Ecto neural progenitor cell (in vitro differentiated cells): ENCODE measurements at regions not wholly inside any gene's neighbourhood (a gene's known extent, or its start where the extent isn't known, plus 50 kb on each side); places are given as distances from the start of the nearest gene placed in this dataset.
"Not testable (repeated sequence)": the region's sequence is repeated elsewhere in the genome, so short reads cannot be mapped to it uniquely, and the experiment has no call there.

Source experiments
- DNase-seq: peaks from one replicate; pipeline ENCODE4 v3.0.0-alpha.2; 2018; ENCODE audit warnings: low spot score

DNA sequence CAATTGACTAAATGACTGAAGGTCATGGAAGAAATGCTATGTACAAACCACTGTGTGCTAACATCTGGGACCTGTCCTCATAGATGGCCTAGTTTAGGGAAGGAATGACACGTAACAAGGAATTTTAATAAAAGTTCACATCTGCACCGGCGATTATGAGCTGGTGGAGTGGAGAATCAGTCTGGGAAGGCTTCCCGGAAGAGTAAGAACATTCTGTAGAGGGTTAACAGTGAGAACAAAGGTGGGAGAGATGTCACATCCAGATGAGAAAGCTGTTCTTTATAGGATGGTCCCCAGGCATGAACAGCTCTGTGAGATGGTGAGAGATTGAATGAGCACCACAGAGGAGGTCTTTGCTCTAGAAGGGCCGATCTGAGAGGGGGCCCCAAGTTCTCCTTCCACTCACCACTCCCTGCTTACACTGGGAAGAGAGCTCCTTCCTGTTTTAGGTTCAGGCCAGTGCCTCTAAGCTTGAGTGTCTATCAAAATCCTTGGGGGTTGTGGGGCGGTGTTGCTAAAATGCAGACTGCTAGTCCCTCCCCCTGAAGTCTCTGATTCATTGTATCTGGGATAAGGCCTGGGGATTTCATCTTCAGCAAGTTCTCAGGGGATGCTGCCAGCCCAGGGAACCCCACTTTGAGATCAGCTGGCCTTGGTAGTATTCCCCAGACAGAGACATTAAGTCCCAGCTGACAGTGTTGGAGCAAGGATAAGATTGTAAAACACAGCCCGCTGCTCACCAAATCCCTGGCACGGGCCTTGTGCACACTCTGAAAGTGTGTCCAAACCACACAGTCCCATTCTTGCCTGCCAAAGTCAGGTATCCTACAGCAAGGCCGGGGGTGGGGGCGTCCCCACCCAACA, 294.7 kb upstream of the MAF start:
- DNase-seq: no peak

DNA sequence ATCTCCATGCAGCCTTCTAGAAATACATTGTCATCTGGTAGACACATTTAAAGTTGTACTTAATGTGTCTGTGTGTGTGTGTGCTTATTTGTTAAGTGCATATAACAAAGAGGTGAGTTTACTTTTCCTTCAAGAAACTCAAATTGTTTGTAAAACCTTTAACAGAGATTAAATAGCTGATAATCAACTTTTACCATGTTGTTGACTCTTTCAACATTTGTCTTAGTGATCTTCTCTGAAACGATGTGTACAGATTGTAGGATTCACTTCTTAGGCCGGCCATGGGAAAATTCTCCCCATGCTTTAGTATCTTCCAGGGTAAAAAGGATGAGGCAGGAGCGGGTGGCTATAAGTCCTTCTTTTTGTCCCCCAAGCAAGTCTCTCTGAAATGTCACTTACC, 292.9 kb upstream of the MAF start:
- no peak for DNase-seq

DNA sequence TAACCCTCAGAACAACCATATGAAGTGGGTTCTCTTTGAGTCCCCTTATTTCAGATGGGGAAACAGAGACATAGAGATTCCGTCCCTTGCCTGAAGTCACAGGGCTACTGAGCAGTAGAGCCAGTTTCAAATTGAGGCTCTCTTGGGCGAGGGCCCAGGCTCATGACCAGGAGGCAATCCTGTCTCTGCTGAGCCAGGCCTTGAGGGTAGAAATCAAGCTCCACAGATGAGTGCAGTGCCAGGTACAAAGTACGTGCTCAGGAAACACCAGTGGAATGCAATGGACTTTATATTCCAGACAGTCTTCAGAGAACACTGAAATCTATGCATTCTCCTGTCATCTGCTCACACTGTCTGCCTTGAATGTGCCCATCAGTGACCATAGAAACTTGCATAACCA, 291.7 kb upstream of the MAF start:
- no peak for DNase-seq

DNA sequence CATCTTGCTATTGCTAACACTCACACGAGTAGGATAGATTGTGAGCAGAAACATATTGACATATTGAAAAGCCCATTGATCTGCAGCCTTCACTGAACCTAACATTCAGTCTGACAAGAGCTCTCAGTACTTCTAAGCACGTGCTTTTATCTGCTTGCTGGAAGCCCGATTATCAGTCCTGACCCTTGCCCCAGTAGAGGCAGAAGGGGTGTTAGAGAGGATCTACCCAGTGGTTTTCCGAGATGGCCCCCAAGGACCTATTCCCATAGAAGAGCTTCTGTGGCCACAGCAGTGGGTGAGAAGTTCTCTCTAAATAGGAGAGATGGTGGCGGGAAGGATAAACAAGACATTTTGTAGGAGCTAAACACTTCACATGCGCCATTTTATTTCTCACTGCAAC, 290.9 kb upstream of the MAF start:
- no peak for DNase-seq

DNA sequence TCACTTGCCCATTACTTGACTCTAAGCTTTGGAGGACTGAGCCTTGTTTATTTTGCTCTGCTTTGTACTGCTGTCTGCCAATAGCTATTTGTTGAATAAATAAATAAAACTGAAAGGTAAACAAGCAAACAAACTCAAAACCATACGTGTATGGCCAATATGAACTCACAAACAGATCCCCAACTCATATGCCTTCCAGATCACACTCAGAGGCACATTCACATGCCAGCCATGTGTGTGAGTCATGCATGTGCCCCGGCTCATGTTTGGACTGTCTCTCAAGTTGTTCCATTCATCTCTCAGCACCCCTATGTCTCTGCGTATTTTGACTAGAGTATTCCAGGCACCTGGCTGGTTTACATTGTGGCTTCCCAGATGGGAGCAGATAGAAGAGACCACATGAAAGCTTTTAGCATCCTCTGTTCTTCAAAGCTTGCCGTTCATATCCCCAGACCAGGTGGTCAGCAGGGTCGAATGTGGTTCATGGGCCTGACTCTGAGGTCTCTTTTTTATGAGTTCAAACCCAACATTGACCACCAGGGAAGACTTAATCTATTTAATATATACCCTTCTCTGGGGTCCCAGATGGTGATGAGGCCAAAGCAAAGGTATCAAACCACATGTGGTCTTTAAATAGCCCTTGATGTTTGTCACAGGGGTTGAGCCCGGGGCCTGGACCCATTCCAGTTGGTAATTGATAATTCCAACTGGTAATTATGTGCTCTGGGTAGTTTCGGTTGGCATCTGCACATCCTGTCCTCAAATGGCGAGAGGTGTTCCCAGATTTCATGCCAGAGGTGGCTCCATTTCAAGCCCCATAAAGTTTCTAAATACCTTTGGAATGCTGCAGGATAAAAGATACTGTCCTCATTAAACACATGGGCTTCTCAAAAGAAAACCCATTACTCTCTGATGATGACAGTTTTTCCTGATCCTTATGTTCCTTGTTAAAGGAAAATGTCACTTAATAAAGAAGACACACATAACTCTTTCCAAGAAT, 287.3 kb upstream of the MAF start:
- DNase-seq: no peak

DNA sequence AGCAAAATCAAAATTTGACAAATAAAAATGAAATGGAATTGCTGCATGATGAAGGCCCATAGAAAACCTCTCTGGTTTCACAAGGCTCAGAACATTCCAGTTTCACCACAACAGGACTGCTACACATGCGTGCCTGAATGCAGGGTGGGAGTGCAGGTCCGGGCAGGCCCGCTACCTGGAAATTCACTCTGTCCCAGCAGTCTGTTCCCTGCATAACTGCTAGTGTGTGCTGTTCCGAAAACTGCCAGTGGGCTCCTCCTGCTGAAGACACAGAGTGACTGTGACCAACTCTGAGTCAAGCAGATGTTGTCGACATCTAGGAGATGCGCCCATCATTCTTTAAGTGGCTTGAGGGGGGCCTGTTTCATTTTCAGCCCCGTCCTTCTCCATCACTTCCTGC, 284.8 kb upstream of the MAF start:
- no peak for DNase-seq

DNA sequence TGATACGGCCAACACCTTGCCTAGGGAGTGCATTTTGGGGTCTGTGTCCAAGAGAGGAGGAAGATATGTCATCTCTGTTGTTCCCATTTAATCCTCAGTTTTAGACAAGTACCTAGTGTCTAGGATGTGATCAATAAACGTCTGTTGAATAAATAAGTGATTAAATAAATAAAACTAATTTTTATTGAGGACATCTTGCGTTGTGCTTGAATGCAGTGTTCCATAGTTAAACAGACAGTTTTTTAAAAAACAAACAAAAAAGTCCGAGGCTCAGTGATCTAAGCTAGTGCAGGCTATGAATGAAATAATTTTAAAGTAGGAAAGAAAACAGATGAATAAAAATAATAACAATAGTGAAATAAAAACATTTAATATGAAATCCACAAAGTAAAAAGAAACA, 283.0 kb upstream of the MAF start:
- DNase-seq: no peak

DNA sequence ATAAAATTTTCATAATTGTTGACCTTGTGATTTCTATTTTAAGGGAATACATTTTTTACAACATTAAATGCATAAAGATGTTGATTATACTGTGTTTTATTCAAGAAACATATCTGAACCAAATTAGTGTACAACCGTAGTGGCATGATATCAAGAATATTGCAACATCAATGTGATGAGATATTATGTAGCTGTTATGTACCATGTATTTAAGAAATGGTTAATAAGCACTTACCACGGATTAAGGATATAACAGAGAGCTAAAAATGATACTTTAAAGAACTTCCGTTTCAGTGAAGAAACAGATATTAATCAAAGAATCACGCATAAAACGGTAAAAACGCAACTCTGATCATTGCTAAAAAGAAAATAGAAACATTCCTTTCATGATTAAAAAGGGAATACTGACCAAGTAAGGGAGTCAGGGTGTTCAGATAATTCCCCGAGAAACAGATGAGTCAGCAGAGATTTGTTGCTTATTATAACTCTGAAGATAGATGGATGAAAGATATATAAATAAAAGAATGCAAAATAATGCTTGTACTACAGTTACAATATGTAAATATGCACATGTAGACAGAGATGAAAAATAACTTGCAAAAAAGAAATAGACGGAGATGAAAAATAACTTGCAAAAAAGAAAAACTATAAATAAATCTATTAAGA, 281.9 kb upstream of the MAF start:
- no peak for DNase-seq

DNA sequence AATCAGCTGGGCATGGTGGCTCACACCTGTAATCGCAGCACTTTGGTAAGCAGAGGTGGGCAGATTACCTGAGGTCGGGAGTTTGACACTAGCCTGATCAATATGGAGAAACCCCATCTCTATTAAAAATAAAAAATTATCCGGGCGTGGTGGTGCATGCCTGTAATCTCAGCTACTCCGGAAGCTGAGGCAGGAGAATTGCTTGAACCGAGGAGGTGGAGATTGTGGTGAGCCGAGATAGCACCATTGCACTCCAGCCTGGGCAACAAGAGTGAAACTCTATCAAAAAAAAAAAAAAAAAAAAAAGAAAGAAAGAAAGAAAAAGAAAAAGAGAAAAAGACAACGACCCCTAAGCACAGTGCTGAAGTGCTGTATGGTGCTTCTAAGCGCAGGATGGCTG, 280.6 kb upstream of the MAF start:
- not testable (repeated sequence) for DNase-seq

DNA sequence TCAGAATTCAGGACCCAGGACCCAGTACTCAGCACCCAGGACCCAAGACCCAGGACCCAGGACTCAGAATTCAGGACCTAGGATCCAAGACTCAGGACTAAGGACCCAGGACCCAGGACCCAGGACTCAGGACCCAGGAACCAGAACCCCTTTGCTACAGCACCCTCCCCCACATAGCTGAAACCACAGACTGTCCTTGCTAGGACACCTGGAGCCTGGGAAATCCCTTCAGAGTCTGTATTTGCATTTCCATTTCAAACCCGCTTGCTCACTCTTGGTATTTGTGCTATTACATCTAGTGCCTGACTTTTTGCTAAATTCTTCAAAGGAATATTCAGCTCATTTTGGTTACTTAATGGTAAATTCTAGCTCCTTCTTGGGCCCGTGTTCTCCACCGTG, 275.8 kb upstream of the MAF start:
- DNase-seq: no peak

DNA sequence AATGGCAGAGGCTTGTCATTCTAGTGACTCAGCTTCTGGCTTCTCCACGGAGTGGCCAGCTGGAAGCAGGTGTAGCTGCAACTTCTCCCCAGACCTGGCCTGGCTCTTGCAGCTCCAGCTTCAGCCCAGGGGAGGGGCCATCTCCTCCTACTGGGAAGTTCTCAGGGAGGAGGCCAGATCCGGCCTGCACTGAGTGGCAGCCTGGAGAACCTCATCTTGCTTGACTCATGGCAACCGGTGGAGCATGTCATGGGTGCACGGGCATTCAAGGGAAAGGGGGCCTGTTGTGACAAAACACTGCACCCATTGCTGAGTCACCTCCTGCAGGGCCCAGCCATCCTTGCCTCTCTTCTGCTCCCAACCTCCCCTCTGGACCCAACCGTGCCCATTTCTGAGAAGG, 273.9 kb upstream of the MAF start:
- DNase-seq: no peak

DNA sequence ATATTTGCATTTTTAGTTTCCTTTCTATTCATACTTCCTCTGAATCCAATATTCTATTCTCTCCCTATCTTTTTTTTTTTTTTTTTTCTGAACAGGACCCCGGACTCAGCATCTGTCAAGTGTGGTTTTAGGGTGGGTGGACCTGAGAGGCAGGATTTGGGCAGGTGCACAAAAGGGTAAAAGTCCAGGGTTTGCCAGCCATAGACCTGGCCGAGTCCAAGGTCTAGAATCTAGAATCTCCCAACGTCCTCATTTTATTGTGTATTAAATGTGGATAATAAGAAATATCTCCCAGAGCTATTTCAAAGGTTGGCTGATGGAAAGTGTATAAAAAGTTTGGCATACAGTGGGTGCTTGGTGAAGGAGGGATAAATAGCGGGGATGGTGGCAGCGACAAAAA, 273.3 kb upstream of the MAF start:
- no peak for DNase-seq

DNA sequence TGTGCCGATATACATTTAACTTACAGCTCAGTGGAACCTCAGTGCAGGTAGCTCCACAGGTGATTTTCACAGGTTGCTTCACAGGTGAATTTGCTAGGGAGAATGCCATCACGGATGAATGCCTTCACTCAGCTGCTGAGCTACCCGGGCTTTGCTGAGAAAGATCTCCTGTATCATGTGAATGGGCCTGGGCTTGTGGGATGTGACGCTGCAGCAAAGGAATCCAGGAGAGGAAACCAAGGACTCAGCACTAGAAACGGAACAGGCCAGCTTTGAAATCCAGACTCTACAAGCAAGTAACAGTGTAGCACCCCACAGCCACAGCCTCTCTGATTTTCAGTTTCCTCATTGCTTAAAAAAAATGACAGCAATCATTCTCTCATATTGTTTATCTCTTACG, 271.4 kb upstream of the MAF start:
- no peak for DNase-seq

DNA sequence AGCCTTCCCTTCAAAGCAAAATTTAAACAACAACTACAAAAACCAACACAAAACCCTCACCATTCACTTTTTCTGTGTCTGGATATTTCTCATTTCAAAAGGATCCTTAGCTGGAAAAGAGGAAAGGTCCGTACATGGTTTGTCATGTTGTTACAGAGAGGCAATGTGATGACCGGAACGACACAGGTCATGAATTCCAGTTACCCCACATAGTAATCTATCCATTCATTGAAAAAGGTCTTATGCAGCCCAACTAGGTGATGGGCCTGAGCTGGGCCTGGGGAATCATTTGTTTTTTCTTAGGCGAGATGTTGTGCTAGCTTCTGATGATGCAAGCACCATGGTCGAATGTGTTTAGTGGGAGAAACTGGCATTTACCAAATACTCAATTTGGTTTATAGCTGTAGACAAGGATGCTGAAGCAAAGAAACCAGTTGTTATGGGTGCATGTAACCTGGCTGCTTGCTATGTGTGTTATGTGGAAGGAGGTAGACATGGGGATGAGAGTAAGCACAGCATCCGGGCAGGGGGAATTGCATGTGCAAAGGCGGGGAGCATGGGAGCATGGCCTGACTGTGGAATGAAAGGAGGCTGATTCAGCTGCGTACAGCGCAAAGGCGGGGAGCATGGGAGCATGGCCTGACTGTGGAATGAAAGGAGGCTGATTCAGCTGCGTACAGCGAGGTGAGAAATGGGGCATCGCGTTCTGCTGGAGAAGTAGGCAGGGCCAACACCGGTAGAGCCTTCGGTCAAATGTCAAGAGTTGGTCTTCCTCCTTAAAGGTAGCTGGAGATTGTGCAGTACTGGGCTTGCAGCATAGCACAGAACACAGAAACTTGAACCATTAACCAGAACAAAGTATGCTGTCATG, 269.7 kb upstream of the MAF start:
- DNase-seq: no peak

DNA sequence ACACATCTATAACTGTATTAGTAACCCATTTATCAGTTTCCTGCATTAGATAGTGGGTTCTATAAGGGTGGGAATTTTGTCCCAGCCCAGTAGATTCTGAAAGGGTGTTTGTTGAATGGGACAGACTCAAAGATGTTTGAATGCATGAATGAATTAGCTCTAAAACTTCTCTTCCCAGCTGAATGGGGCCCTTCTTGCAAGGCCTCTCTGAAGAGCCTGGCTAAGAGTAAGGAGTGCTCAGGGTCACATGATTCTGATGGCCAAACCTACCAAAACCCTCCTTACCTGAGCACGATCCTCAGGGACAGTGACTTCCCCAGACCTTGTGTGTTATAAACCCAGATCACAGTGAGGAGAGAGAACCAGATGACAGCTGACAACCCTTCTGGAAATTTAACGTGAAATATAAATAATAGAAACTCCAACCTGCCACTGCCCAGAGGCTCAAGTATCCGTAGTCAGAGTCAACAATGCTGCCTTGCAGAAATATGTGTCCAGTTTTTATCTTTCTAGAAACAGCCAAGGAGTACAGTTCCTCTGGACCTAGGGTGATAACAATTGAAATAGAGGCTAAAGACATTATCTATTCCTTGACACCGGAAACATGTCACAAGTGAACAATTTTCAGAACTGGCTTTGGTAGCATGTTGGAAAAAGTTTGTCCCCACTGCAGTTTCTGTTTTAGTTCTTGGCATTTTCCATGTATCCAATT, 268.9 kb upstream of the MAF start:
- no peak for DNase-seq

DNA sequence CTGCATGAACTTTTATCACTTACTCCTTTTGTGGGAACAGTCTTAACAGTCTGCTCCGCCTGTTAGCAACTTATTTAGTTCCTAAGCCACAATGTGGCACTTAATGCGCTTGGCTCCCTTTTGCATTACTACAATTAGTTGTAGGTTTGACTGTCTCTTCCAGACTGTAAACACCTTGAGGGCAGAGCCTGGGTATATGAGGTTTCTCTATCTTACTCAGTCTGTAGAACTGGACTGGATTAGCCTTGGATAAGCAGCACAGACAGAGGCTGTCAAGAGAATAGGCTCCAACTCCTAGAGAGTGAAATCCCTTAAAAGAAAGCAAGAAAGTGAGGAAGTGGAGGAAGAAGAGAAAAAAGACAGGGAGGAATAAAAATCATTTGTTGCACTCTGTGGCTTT, 268.3 kb upstream of the MAF start:
- DNase-seq: no peak

DNA sequence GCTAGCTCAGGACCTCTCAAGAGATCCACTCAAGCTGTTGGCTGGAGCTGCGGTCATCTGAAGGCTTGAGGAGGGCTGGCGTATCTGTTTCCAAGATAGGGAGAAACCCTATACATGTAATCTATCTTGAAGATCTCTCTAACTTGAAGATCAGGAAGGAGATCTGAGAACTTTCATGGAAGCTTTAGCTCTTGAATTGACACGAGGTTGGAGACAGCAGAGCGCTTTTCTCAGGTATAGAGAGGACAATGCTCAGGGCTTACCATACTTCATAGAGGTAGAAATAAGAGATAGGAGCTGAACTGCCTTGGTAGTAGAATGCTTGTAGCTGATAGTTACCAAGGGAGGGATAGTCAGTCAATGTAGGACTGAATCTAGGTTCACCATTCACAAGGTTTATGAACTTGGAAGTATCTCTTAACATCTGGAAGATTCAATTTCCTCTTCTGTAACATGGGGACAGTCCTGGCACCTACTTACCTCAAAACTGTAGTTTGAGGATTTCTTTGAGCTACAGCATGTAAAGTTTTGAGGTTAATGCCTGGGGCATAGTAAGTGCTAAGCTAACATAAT, 267.0 kb upstream of the MAF start:
- DNase-seq: no peak

DNA sequence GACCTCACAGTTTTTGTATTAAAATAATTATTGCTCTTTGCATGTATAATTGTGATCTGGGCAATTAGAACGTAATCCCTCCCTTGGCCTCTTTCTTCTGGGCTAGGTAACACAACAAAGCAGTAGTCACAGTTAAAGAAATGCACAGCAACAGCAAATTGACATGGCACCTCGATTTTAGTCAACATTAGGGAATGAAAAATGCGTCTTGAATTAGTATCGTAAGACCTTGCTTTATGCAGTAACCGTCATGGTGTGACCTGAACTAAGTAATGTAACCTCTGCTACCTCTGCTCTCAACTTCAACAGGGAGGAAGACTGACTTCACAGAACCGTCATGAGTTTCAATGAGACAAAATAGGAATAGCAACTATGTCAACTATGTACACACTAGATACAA, 265.4 kb upstream of the MAF start:
- DNase-seq: no peak

DNA sequence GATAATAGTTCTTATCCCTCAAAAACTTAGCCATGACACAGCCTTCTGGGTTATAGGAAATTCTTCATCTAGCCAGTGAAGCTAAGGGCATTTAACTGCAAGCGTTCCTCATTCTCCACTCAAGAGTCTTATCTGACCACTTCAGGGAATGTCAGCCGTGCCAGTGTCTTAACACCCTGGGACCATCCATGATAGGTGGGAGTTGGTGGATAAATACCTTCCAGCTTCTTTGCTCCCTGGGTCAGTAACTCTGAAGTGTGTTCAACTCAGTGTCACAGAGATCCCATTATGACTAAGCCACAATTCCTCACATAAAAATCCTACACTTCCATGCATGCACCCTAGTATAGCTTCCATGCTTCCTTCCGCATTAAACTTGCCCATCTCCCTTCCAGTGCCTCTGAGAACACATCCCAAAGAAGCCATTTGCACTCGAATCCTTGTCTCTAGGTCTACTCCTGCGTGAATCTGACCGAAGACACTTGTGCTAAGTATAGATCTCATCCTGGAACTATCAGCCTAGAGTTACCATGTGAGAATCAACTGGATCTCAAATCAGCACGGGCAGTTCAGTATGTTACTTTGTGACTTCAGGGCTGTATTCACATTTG, 264.3 kb upstream of the MAF start:
- DNase-seq: no peak
